ENCODE measurements at regions not wholly inside any gene's neighbourhood (a gene's known extent, or its start where the extent isn't known, plus 50 kb on each side); places are given as distances from the start of the nearest gene placed in this dataset.

DNA sequence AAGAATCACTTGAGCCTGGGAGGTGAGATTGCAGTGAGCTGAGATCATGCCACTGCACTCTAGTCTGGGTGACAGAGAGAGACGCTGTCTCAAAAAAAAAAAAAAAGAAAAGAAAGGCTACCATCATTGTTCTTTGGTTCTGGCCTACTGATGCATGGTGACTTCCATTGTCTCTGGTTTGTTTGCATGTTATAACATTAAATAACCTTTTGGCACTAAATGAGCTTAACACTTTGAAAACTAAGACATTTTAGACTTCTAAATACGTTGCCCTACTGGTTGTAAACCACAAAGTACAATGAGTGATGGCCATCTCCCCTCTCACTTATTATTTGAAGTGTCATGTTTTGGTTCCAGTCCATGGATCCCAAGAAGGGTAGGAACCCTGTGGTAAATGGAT is 152.9 kb upstream of the CPM start:
- Histone ChIP-seq H3K27me3 (no peaks in the 10 kb centered on the region), H3K27ac (no peak overlapping the region), H3K9me3 (peaks cover 0 to 3% (median 0%) of the 10 kb centered on the region in 11 donors), H3K4me1 (no peaks in the 10 kb centered on the region), H3K36me3 (no peaks in the 10 kb centered on the region), H3K4me3 (no peak overlapping the region)
- whole genome bisulfite sequencing, 2 donors = 89 to 94% methylated on average over 2 of the region's 2 CpGs
- DNase-seq (no peak), ATAC-seq (no peak)
- intact Hi-C loops (cut with DNase I) = no loop called here
- TF ChIP-seq, protein P1, sequence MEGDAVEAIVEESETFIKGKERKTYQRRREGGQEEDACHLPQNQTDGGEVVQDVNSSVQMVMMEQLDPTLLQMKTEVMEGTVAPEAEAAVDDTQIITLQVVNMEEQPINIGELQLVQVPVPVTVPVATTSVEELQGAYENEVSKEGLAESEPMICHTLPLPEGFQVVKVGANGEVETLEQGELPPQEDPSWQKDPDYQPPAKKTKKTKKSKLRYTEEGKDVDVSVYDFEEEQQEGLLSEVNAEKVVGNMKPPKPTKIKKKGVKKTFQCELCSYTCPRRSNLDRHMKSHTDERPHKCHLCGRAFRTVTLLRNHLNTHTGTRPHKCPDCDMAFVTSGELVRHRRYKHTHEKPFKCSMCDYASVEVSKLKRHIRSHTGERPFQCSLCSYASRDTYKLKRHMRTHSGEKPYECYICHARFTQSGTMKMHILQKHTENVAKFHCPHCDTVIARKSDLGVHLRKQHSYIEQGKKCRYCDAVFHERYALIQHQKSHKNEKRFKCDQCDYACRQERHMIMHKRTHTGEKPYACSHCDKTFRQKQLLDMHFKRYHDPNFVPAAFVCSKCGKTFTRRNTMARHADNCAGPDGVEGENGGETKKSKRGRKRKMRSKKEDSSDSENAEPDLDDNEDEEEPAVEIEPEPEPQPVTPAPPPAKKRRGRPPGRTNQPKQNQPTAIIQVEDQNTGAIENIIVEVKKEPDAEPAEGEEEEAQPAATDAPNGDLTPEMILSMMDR (IDR thresholded peaks at IDR 0.05) = no peak

DNA sequence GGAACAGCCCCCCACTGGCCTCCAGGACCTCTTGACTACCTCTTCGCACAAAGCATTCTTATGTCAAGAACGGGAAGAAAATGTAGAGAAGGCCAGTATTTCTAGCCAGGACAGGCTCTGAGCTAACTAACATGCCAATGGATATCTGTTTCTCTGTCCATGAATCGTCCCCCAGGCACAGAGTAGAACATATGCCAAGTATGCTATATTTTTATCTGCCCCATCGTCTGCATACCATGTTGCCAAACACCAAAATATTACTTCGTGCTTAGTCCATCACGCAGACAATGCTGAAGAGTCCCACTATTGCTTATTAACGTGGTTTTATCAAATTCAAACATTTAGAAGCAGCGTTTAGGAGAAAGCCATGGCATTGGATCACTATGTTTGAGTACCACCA is 151.4 kb upstream of the CPSF6 start:
- TF ChIP-seq, protein P1 (IDR thresholded peaks at IDR 0.05) = no peak
- no peak for ATAC-seq
- peaks cover 0 to 8% (median 0%) of the 10 kb centered on the region in 7 donors for H3K27me3 ChIP-seq
- H3K27ac ChIP-seq = no peak overlapping the region
- intact Hi-C loops (cut with DNase I) = no loop called here
- H3K9me3 ChIP-seq = no peaks in the 10 kb centered on the region
- H3K4me3 ChIP-seq = no peak overlapping the region
- no peaks in the 10 kb centered on the region for H3K4me1 ChIP-seq
- DNase-seq = no peak
- 72% methylated on average over 8 of the region's 8 CpGs for WGBS, 2 donors
- H3K36me3 ChIP-seq = no peaks in the 10 kb centered on the region

DNA sequence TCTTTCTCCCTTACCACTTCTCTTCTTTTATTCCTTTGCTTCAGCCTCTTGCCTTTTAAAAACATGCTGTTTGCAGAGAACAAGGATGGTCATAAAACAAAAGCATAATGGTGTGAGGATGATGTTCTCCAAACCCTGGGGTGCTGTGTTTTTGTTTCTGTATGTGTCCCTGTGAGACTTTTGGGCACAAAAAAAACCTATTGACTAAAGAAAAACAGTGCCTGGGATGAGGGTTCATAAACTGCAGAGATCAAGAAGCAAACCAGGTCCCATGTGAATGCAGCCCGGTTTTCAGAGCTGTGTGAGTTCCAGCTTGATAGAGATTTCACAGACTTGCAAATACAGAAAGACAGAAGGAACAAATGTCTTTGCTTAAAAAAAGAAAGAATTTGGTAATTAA is 148.6 kb upstream of the CPSF6 start:
- WGBS, 2 donors = 51 to 54% methylated on average over 1 of the region's 1 CpG
- Histone ChIP-seq H3K4me3 (no peak overlapping the region), H3K4me1 (peaks cover 0 to 3% (median 0%) of the 10 kb centered on the region in 9 donors), H3K36me3 (no peaks in the 10 kb centered on the region), H3K27ac (no peak overlapping the region), H3K27me3 (peaks cover 0 to 21% (median 4%) of the 10 kb centered on the region in 7 donors), H3K9me3 (no peaks in the 10 kb centered on the region)
- DNase-seq (no peak), ATAC-seq (no peak)
- TF ChIP-seq, protein P1 (IDR thresholded peaks at IDR 0.05) = no peak
- intact Hi-C loops (cut with DNase I) = no loop called here

DNA sequence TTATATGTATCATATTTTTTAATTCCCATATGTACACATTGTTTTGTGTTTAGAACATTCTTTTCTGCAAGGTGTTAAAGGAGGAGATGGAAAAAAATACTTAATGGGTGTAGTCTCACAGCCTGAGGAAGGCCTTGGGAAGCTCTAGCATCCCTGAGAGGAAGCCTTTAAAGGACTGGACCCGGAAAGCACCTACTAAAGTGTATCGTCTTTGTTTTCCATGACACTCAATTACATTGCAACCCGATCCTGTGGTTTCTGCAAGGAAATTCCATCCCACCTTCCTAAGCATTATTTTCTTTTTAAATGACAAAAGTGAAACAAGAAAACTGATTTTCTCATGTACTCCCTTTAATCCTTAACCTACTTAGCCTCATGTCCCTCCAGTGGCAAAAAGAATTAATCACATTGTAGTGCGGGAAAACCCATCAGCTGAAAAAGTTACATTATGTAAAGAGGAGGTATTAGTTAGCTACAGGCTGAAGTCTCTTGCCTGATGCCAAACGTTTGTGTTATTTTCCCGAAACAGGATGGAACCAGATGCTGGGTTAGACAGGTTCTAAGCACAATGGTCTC is 147.8 kb upstream of the CPSF6 start:
- Histone ChIP-seq H3K9me3 (no peaks in the 10 kb centered on the region), H3K27ac (no peak overlapping the region), H3K27me3 (peaks cover 0 to 21% (median 8%) of the 10 kb centered on the region in 7 donors), H3K4me3 (no peak overlapping the region), H3K4me1 (peaks cover 0 to 9% (median 0%) of the 10 kb centered on the region in 9 donors), H3K36me3 (no peaks in the 10 kb centered on the region)
- 63 to 67% methylated on average over 6 of the region's 6 CpGs for WGBS, 2 donors
- ATAC-seq (no peak), DNase-seq (no peak)
- intact Hi-C loops (cut with DNase I) = no loop called here
- TF ChIP-seq, protein P1 (IDR thresholded peaks at IDR 0.05) = no peak

Data from heart right ventricle (tissue), 16 donors.